ENCODE measurements at regions not wholly inside any gene's neighbourhood (a gene's known extent, or its start where the extent isn't known, plus 50 kb on each side); places are given as distances from the start of the nearest gene placed in this dataset.

- DNase-seq = no peak
Observed at GRCh38 chr1:239436286-239436685, 49.9 kb downstream of the CHRM3 start.

- DNase-seq = no peak
Observed at GRCh38 chr1:239437822-239438221, 51.5 kb downstream of the CHRM3 start.

- no peak for DNase-seq
Observed at GRCh38 chr1:239438891-239439290, 52.5 kb downstream of the CHRM3 start.

- no peak for DNase-seq
Observed at GRCh38 chr1:239443361-239443760, 57.0 kb downstream of the CHRM3 start.

GRCh38 chr1:239446611-239447010 lies 60.2 kb downstream of the CHRM3 start:
- DNase-seq = no peak

- DNase-seq = no peak
Observed at GRCh38 chr1:239448911-239449310, 62.5 kb downstream of the CHRM3 start.

- no peak for DNase-seq
Observed at GRCh38 chr1:239455743-239456142, 69.4 kb downstream of the CHRM3 start.

- no peak for DNase-seq
Observed at GRCh38 chr1:239456788-239457187, 70.4 kb downstream of the CHRM3 start.

GRCh38 chr1:239457491-239458143 lies 71.2 kb downstream of the CHRM3 start:
- no peak for DNase-seq

- DNase-seq = no peak
Observed at GRCh38 chr1:239458144-239458500, 71.8 kb downstream of the CHRM3 start.

- DNase-seq = no peak
Observed at GRCh38 chr1:239467730-239468129, 81.4 kb downstream of the CHRM3 start.

- no peak for DNase-seq
Observed at GRCh38 chr1:239478069-239478468, 91.7 kb downstream of the CHRM3 start.

- no peak for DNase-seq
Observed at GRCh38 chr1:239483391-239483790, 97.0 kb downstream of the CHRM3 start.

GRCh38 chr1:239493811-239494414 lies 107.5 kb downstream of the CHRM3 start:
- no peak for DNase-seq

GRCh38 chr1:239505094-239505493 lies 118.7 kb downstream of the CHRM3 start:
- no peak for DNase-seq

- no peak for DNase-seq
Observed at GRCh38 chr1:239507826-239508225, 121.5 kb downstream of the CHRM3 start.

GRCh38 chr1:239511875-239512274 lies 125.5 kb downstream of the CHRM3 start:
- no peak for DNase-seq

GRCh38 chr1:239516579-239516978 lies 130.2 kb downstream of the CHRM3 start:
- no peak for DNase-seq

GRCh38 chr1:239526391-239526790 lies 140.0 kb downstream of the CHRM3 start:
- DNase-seq = no peak

- no peak for DNase-seq
Observed at GRCh38 chr1:239527051-239527693, 140.8 kb downstream of the CHRM3 start.

GRCh38 chr1:239536165-239536849 lies 149.9 kb downstream of the CHRM3 start:
- no peak for DNase-seq

GRCh38 chr1:239537795-239538194 lies 151.4 kb downstream of the CHRM3 start:
- DNase-seq = no peak

- no peak for DNase-seq
Observed at GRCh38 chr1:239538239-239538988, 152.0 kb downstream of the CHRM3 start.

All from activated CD4-positive, CD25-positive, alpha-beta regulatory T cell (primary cell).